Activated naive CD4-positive, alpha-beta T cell treated with anti-CD3 and anti-CD28 coated beads, Interleukin-2, amount 50 U/mL, for 72 hours (primary cell): ENCODE measurements at regions not wholly inside any gene's neighbourhood (a gene's known extent, or its start where the extent isn't known, plus 50 kb on each side); places are given as distances from the start of the nearest gene placed in this dataset.
"Not testable (repeated sequence)": the region's sequence is repeated elsewhere in the genome, so short reads cannot be mapped to it uniquely, and the experiment has no call there.

Experiments
- ATAC-seq, 2 donors: fragments of 150-1000 bp; cut with Tn5 transposase; 2 replicates each; pipeline ENCODE4 v1.10.0; 2021; ENCODE audit warnings: mild to moderate bottlenecking in 2 of 2, moderate library complexity in 2 of 2
- DNase-seq, 2 donors: peaks; one replicate each; pipeline ENCODE4 v3.0.0; 2021 to 2022; ENCODE audit warnings: low spot score in 2 of 2
- H3K27ac Mint-ChIP-seq, 2 donors: one replicate each; pipeline ENCODE4 v1.8.0; 2022; ENCODE audit warnings: mild to moderate bottlenecking in 2 of 2, mixed read lengths in 2 of 2
- H3K36me3 Mint-ChIP-seq, 2 donors: one replicate each; pipeline ENCODE4 v1.8.0; 2022; ENCODE audit warnings: mixed read lengths in 2 of 2
- H3K9me3 Mint-ChIP-seq, 2 donors: one replicate each; pipeline ENCODE4 v1.8.0; 2022; ENCODE audit warnings: mixed read lengths in 2 of 2

DNA sequence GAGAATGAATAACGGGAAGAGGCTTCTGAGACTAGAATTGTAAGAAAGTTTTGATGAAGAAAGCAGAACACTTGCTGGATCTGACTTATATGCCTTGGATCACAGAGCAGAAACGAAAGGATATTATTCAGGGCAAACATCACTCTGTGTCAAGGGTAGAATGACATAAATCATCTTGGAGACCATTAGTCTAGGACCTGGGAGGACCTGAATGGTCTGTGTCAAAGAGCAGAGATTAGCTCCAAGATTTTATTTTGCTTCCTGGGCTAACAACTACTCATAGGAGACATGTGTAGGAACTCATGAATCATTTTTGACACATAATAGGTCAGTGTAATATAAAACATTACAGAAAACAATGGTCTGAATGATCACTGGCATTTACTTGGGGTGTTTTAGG, 417.9 kb downstream of the SLCO4C1 start:
- H3K27ac Mint-ChIP-seq = no peak overlapping the region
- no peaks in the 10 kb centered on the region for H3K9me3 Mint-ChIP-seq
- DNase-seq = no peak
- ATAC-seq = no peak
- no peaks in the 10 kb centered on the region for H3K36me3 Mint-ChIP-seq

DNA sequence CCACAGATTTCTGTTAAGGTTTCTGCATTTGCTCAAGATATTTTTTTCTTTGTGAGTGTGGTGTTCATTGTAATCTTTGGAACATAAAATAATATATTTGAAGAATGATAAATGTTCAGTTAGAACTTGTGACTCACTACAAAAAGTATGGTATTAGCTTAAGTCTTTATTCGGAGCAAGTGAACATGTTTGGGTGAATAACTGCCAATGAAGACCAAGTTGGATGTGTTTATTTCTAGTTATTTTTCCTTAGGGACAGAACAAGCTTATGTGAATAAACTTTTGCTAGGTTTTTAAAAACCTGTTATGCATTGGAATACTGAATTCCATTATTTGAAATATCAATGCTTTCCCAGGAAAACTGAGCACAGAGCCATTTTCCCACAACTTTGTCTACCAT, 418.6 kb downstream of the SLCO4C1 start:
- H3K9me3 Mint-ChIP-seq = no peaks in the 10 kb centered on the region
- DNase-seq = no peak
- ATAC-seq = no peak
- no peaks in the 10 kb centered on the region for H3K36me3 Mint-ChIP-seq
- H3K27ac Mint-ChIP-seq = no peak overlapping the region

DNA sequence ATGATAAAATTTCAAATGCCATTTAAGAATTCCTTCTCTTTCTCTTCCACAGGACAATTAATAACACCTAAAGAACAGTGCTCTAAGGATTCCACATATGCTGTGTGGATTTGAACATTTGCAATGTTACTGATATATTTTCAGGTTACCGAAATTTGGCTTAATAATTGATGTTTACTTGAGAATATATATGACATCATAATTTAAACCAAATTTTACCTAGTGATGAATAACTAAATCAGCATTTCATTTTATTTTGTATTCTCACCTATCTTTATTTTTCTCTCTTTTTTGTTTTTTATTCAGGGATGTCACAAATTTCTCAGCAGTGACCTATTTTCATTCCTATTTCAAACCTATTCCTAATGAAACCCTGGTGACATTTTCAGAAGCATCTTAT, 429.6 kb downstream of the SLCO4C1 start:
- Mint-ChIP-seq H3K9me3 (peaks cover 10 to 11% of the 10 kb centered on the region in 2 donors), H3K27ac (no peak overlapping the region), H3K36me3 (no peaks in the 10 kb centered on the region)
- no peak for DNase-seq
- ATAC-seq = no peak

DNA sequence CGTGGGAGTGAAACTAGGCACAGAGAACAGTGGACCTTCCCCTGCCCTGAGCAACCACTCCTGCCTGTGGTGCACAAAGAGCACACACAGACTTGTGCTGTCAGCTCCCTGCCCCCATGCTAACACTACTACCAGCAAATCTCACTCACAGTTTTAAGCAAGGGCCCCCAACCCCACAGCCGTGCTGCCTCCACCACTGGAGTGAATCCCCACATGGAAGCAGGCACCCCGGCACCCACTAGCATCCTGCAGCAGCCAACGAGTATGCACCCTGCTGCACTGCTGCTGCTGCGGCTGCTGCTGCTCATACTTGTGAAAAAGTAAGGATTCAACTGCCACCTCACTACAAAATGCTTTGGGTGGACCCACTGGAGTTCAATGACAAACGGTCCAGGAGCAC, 435.5 kb downstream of the SLCO4C1 start:
- no peak overlapping the region for H3K27ac Mint-ChIP-seq
- peaks cover 7 to 14% of the 10 kb centered on the region in 2 donors for H3K9me3 Mint-ChIP-seq
- no peak for ATAC-seq
- DNase-seq = no peak
- H3K36me3 Mint-ChIP-seq = no peaks in the 10 kb centered on the region

DNA sequence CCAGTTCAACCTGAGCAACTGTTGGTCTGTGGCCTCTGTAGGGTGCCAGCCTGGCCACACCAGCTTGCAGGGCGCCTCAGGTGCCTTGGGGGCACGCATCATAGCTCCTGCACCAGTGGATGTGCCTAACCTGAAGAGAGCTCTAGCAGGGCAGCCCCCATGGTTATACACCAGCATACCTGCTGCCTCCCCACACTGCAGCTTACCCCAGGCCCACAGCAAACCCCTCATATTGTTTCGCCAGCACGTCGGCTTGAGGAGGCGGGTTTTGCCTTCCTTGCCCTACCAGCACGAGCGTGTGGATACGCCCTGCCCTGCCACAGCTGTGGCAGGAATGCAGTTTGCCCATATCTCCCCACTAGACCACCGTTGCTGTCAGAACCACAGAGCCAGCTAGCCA, 435.9 kb downstream of the SLCO4C1 start:
- ATAC-seq = no peak

DNA sequence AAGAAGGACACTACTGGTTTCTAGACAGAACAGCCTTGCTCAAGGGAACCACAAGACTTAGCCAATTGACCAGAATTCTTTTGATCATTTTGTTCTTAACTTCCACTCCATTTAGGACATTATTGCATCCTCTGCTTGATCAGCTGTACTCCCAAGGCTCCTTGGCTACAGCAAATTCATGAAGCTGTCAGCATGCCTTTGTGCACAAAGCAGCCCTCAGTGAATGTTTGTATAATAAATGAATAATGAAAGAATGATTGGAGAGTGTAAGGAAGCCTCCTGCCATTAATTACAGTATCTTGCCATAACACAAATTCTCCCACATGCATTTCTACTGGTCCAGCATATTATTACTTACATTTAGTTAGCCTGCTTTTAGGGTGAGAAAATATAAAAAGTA, 449.6 kb downstream of the SLCO4C1 start:
- Mint-ChIP-seq H3K36me3 (no peaks in the 10 kb centered on the region), H3K27ac (no peak overlapping the region), H3K9me3 (peaks cover 8 to 16% of the 10 kb centered on the region in 2 donors)
- DNase-seq (no peak), ATAC-seq (no peak)

More for the DNA sequence above, 435.9 kb downstream of the SLCO4C1 start:
- Mint-ChIP-seq H3K27ac (no peak overlapping the region), H3K9me3 (peaks cover 7 to 14% of the 10 kb centered on the region in 2 donors), H3K36me3 (no peaks in the 10 kb centered on the region)
- DNase-seq = peak in 1 of 2 donors; percentile 52

DNA sequence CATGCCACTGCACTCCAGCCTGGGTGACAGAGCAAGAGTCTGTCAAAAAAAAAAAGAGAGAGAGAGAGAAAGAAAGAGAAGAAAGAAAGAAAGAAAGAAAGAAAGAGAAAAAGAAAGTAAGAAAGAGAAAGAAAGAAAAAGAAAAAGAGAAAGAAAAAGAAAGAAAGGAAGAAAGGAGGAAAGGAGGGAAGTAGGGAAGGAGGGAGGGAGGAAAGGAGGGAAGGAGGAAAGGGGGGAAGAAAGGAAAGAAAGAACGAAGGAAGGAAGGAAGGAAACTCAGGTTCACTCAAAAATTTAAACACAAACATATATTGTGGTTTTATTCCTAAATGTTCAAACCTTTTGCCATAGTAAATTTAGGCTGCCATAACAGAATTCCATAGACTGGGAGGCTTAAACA, 453.0 kb downstream of the SLCO4C1 start:
- H3K36me3 Mint-ChIP-seq = no peaks in the 10 kb centered on the region
- ATAC-seq = no peak
- H3K9me3 Mint-ChIP-seq = peaks cover 12% of the 10 kb centered on the region in 2 donors
- H3K27ac Mint-ChIP-seq = no peak overlapping the region
- DNase-seq = no peak

DNA sequence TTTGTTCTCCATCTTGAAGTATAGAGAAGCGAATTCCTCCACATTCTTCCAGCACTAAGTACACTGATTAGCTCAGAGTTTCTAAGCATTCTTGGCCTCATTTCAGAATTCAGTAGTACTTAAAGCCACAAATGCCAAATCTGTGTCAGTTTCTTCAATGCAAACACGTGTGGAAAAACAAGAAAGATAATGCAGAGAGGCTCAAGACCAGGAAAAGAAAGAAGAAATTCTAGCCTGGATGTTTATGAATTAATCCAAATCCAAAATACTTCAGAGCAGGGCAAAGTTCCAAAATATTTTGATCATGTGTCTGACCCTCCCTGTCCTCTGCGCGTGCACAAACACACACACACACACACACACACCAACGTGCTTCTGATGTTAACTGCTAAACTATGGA, 457.6 kb downstream of the SLCO4C1 start:
- H3K36me3 Mint-ChIP-seq = no peaks in the 10 kb centered on the region
- DNase-seq (no peak), ATAC-seq (no peak)
- H3K9me3 Mint-ChIP-seq = peaks cover 3 to 8% of the 10 kb centered on the region in 2 donors
- no peak overlapping the region for H3K27ac Mint-ChIP-seq

DNA sequence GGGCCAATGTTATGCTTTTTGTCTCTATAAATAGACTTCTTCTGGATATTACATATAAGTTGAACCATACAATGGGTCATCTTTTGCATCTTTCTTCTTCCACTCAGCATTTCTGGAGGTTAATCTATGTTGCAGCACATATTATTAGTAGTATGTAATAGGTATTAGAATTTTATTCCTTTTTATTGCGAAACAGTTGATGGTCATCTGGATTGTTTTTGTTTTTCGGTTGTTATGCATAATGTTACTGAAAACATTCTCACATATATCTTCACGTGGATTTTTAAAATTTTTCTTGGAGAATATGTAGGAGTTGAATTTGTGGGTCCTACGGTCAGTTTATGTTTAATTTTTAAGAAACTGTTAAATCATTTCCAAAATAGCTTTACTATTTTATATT, 466.8 kb downstream of the SLCO4C1 start:
- H3K9me3 Mint-ChIP-seq = peaks cover 0 to 15% of the 10 kb centered on the region in 2 donors
- ATAC-seq = no peak
- H3K36me3 Mint-ChIP-seq = no peaks in the 10 kb centered on the region
- no peak overlapping the region for H3K27ac Mint-ChIP-seq
- DNase-seq = no peak

DNA sequence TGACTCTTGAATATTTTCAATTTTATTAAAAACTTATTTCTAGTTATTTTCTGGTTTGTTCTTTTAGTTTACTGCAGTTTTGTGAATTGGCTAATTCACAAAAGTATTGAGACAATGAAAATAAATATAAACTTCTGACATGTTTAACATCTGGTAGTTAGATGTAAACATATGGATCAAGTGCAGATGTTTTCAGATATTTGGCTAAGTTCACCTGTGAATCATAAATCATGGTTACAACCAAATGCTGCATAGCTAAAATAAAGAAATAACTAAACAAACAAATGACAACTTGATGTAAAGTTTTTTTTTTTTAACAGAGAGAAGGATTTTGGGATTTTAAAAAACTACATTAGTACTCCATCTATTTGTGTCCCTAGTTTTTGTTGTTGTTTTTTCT, 484.6 kb downstream of the SLCO4C1 start:
- ATAC-seq = no peak
- no peak for DNase-seq
- Mint-ChIP-seq H3K9me3 (no peaks in the 10 kb centered on the region), H3K36me3 (no peaks in the 10 kb centered on the region), H3K27ac (no peak overlapping the region)

DNA sequence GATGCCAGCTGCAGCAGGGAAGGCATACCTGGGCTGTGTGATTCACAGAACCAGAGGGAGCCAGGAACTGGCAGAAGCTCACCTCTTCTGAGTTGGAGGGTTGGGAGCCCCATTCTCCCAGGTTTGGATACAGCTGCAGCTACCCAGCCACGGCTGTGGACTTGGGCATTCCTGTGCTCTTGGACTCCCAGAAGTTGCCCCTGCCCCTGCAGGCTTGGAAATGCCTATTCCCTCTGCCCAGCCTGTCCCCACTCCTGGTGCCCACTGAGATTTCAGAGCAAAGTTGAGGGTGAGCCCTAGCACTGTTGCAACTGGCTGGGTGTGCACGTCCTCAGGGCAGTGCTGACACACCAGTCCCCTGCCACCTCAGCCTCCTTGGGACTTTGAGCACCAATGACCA, 489.7 kb downstream of the SLCO4C1 start:
- DNase-seq (no peak), ATAC-seq (no peak)
- H3K9me3 Mint-ChIP-seq = peaks cover 0 to 6% of the 10 kb centered on the region in 2 donors
- H3K36me3 Mint-ChIP-seq = no peaks in the 10 kb centered on the region
- no peak overlapping the region for H3K27ac Mint-ChIP-seq

DNA sequence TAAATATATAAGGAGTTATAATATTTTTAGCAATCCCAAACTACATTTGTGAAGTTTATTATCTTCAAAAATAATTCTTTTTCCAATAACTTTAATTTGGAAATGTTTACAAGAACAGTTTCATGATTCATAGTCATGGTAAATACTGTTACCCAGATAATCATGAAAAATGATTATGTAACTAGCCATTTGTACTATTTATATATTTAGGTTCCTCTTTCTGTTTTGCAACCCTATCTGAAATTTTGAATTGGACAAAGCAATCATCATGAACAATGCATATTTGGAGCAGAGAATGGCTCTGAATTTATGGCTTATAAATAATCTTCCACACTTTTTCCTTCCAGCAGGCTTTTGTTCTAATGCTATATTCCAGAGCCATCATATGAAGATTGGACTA, 499.7 kb downstream of the SLCO4C1 start:
- no peaks in the 10 kb centered on the region for H3K36me3 Mint-ChIP-seq
- no peak overlapping the region for H3K27ac Mint-ChIP-seq
- no peak for DNase-seq
- ATAC-seq = no peak
- H3K9me3 Mint-ChIP-seq = peaks cover 0 to 4% of the 10 kb centered on the region in 2 donors

DNA sequence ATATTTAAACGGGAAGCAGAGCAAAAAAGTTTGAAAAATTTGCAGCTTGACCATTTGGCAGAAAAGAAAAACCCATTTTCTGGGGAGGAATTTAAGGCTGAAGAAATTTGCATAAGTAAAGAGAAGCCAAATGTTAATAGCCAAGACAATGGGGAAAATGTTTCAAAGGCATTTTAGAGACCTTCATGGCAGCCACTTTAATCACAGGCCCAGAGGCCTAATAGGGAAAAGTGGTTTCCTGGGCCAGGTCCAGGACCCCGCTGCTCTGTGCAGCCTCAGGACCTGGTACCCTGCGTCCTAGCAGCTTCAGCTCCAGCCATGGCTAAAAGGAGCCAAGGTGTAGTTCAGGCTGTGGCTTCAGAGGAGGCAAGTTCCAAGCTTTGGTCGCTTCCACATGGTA, 507.3 kb downstream of the SLCO4C1 start:
- Mint-ChIP-seq H3K9me3 (peaks cover 3 to 8% of the 10 kb centered on the region in 2 donors), H3K27ac (no peak overlapping the region), H3K36me3 (no peaks in the 10 kb centered on the region)
- DNase-seq = no peak
- no peak for ATAC-seq

DNA sequence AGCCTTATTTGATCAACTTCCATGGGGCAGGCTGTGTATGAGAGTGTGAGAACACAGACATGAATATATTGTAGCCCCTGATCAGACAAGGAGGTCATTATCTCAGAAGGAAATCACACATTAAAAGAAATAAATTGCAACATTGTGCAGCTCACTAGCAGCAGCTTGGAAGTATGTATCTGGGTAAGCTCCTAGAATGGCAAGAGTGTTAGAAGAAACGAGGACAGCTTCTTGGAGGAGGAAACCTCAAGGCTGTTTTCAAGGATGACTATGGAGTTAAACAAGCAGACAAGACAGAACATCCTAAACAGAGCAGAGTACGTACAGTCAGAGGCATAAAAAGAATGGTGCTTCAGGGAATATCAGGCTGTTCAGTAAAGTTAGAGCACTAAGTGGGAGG, 511.0 kb downstream of the SLCO4C1 start:
- H3K27ac Mint-ChIP-seq = no peak overlapping the region
- DNase-seq (no peak), ATAC-seq (no peak)
- H3K9me3 Mint-ChIP-seq = peaks cover 3 to 5% of the 10 kb centered on the region in 2 donors
- H3K36me3 Mint-ChIP-seq = no peaks in the 10 kb centered on the region

DNA sequence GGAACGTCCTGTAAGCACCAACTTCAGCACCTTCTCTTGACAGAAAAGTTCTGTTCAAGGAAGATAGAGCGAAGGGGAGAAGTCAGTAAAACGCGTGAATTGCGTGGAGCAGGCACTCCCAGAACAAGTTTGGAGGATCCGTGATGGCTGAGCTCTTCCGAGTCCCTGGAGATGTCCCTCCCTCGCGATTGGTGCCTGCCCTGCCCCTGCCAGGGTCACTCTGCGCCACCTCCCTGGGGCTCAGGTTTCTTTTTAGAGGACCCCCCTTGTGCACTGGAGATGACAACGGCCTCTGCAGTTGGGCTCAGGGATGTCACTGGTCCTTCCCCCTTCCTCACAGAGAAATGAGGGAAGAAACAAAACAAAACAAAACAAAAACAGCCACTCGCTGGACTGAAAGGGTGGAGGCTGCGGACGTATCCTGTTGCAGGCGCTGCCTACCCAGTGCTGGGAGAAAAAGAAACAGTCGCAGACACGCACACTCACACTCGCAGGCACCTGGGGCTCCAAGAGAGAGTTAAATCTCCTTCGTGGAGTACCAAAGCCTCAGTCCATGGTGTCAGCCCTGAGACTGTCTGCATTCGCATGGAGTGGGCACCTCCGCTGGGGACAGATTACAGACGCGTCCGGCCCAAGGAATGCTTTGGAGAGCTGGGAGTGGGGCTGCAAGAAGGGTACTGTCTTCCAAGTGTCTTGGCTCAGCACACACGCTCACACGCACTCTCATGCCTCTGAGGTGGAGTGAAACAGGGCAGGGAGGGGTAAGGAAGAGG, 512.7 kb downstream of the SLCO4C1 start:
- DNase-seq = no peak
- no peak overlapping the region for H3K27ac Mint-ChIP-seq
- H3K36me3 Mint-ChIP-seq = no peaks in the 10 kb centered on the region

DNA sequence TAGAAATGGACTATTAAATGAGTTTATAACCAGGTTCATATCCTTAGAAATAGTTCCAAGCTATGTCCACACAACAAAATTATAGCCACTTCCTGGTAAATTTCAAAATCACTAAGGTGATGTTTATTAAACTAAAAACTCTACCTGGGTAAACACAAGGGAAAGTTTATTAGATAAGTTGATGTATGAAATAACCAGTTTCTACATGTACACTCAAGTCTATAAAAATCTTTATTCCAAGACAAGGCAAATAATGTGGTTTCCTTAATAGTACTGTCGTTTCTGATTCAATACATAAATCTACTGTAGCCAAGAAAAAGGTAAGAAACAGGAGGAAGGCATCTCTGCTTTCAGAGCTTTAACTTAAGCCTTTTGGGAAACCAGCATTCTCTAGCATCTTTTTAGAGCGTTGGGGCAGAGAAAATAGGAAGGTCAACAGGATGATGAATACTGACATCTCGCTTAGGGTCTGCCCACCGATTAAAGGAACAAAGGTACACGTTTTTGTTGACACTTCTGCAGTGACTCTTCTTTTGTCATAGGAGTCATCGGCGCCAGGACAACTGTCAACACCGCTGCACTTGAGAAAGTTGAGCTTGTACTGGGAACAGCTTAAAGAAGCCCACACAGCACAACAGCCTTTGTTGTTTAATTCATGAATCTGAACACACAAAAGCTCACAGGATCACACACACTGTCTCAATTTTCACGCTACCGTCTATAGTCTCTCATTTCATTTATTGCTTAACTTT, 513.6 kb downstream of the SLCO4C1 start:
- no peak for DNase-seq
- no peaks in the 10 kb centered on the region for H3K36me3 Mint-ChIP-seq
- no peak overlapping the region for H3K27ac Mint-ChIP-seq
- H3K9me3 Mint-ChIP-seq = peaks cover 0 to 4% of the 10 kb centered on the region in 2 donors
- no peak for ATAC-seq

More for the DNA sequence above, 512.7 kb downstream of the SLCO4C1 start:
- ATAC-seq = no peak
- H3K9me3 Mint-ChIP-seq = peaks cover 0 to 4% of the 10 kb centered on the region in 2 donors

DNA sequence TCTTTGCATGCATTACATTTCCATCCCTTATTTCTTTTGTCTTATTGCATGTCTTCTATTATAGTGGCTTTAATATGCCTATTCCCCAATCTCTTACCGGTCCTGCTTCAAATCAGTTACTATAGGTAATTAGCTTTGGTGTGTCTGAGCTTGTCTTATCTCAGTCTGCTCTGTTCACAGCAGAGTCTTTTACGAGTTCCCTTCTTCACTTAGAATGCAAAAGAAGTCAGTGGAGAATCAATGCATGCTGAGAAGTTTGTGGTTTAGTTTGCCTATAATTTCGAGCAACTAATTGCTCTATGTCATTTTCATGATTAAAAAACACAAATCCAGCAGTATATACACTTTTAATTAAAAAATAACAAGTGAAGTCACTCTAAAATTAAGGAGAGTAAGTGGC, 545.0 kb downstream of the SLCO4C1 start:
- Mint-ChIP-seq H3K9me3 (peaks cover 0 to 8% of the 10 kb centered on the region in 2 donors), H3K36me3 (no peaks in the 10 kb centered on the region), H3K27ac (no peak overlapping the region)
- DNase-seq (no peak), ATAC-seq (no peak)

DNA sequence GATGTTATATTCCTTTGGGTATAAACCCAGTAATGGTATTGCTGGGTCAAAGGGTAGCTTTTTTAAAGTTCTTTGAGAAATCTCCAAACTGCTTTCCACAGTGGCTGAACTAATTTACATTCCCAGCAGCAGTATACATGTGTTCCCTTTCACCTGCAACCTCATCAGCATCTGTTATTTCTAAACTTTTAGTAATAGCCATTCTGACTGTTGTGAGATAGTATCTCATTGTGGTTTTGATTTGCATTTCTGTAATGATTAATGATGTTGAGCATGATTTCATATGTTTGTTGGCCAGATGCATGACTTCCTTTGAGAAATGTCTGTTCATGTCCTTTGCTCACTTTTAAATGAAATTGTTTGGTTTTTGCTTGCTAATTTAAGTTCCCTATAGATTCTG, 553.1 kb downstream of the SLCO4C1 start:
- DNase-seq, H3K9me3 Mint-ChIP-seq, ATAC-seq, H3K27ac Mint-ChIP-seq, H3K36me3 Mint-ChIP-seq: not testable (repeated sequence)
